Neuronal stem cell (in vitro differentiated cells): ENCODE measurements at regions not wholly inside any gene's neighbourhood (a gene's known extent, or its start where the extent isn't known, plus 50 kb on each side); places are given as distances from the start of the nearest gene placed in this dataset.
A peak's percentile ranks its signal among the peaks of the same experiment; 100 is the strongest.
"Not testable (repeated sequence)": the region's sequence is repeated elsewhere in the genome, so short reads cannot be mapped to it uniquely, and the experiment has no call there.

Experiments used
- DNase-seq: peaks from one replicate; pipeline ENCODE4 v3.0.0-alpha.2; 2013; ENCODE audit warnings: low spot score
- H2AFZ ChIP-seq: one replicate; pipeline ENCODE4 v1.6.1; 2013; ENCODE audit warnings: mild to moderate bottlenecking, low read length, inconsistent platforms
- H2AK5ac ChIP-seq: 2 replicates; pipeline ENCODE4 v1.6.1; 2013; ENCODE audit warnings: low read depth, mild to moderate bottlenecking, inconsistent platforms, low read length, moderate library complexity, mixed read lengths
- H2BK120ac ChIP-seq: 2 replicates; pipeline ENCODE4 v1.6.1; 2013; ENCODE audit warnings: low read depth, mild to moderate bottlenecking, inconsistent platforms, low read length, moderate library complexity, mixed read lengths
- H2BK12ac ChIP-seq: one replicate; pipeline ENCODE4 v1.6.1; 2013; ENCODE audit warnings: low read length, inconsistent platforms
- H2BK15ac ChIP-seq: 2 replicates; pipeline ENCODE4 v1.6.1; 2013; ENCODE audit warnings: mild to moderate bottlenecking, low read length, inconsistent platforms, mixed read lengths
- H2BK5ac ChIP-seq: one replicate; pipeline ENCODE4 v1.6.1; 2013; ENCODE audit warnings: inconsistent platforms, mild to moderate bottlenecking, low read length, moderate library complexity
- H3K14ac ChIP-seq: one replicate; pipeline ENCODE4 v1.6.1; 2013; ENCODE audit warnings: low read length, inconsistent platforms
- H3K18ac ChIP-seq: 2 replicates; pipeline ENCODE4 v1.6.1; 2013; ENCODE audit warnings: low read length, inconsistent platforms
- H3K23ac ChIP-seq: 2 replicates; pipeline ENCODE4 v1.6.1; 2013; ENCODE audit warnings: low read depth, mild to moderate bottlenecking, mixed read lengths, low read length, inconsistent platforms; ENCODE audit not compliant: poor library complexity
- H3K27ac ChIP-seq: replicated peaks from 3 replicates; pipeline ENCODE4 v1.5.1; 2013; ENCODE audit warnings: low read length, inconsistent platforms
- H3K27me3 ChIP-seq, 3 experiments: 2 replicates each; pipeline ENCODE4 v1.6.1; 2013; ENCODE audit warnings: low read length in 3 of 3, mild to moderate bottlenecking in 2 of 3, inconsistent platforms in 1 of 3, low read depth in 1 of 3, mixed read lengths in 1 of 3, moderate library complexity in 1 of 3; ENCODE audit not compliant: control insufficient read depth in 3 of 3, insufficient read depth in 3 of 3
- H3K36me3 ChIP-seq, 2 donors: replicated peaks in 1 of 2; 2 replicates each; pipeline ENCODE4 v1.6.1; 2013; ENCODE audit warnings: low read length in 2 of 2; ENCODE audit not compliant: control insufficient read depth in 2 of 2, insufficient read depth in 2 of 2
- H3K4ac ChIP-seq: 2 replicates; pipeline ENCODE4 v1.6.1; 2013; ENCODE audit warnings: inconsistent platforms, mild to moderate bottlenecking, low read length, moderate library complexity
- H3K4me1 ChIP-seq, 2 donors: 1 replicate in 1 of 2; 2 replicates in 1 of 2; pipeline ENCODE4 v1.6.1; 2013; ENCODE audit warnings: low read length in 2 of 2, low read depth in 1 of 2; ENCODE audit not compliant: control insufficient read depth in 2 of 2, insufficient read depth in 1 of 2
- H3K4me2 ChIP-seq: one replicate; pipeline ENCODE4 v1.6.1; 2013; ENCODE audit warnings: mild to moderate bottlenecking, low read length, inconsistent platforms; ENCODE audit not compliant: insufficient read depth, poor library complexity, severe bottlenecking
- H3K4me3 ChIP-seq, 2 donors: 2 replicates each; pipeline ENCODE4 v1.5.1; 2013; ENCODE audit warnings: low read length in 2 of 2, mild to moderate bottlenecking in 2 of 2, inconsistent platforms in 1 of 2, moderate library complexity in 1 of 2
- H3K79me1 ChIP-seq: one replicate; pipeline ENCODE4 v1.6.1; 2013; ENCODE audit warnings: low read depth, mild to moderate bottlenecking, inconsistent platforms, low read length, moderate library complexity
- H3K9ac ChIP-seq: one replicate; pipeline ENCODE4 v1.6.1; 2013; ENCODE audit warnings: mild to moderate bottlenecking, low read depth, low read length, inconsistent platforms; ENCODE audit not compliant: poor library complexity
- H3K9me3 ChIP-seq, 2 donors: replicated peaks in 1 of 2; 2 replicates each; pipeline versions ENCODE3 to v1.6.1; 2013; ENCODE audit warnings: low read length in 2 of 2, mild to moderate bottlenecking in 2 of 2, inconsistent platforms in 1 of 2, low read depth in 1 of 2, mixed read lengths in 1 of 2, moderate library complexity in 1 of 2; ENCODE audit not compliant: control insufficient read depth in 2 of 2, insufficient read depth in 1 of 2
- H4K8ac ChIP-seq: one replicate; pipeline ENCODE4 v1.6.1; 2013; ENCODE audit warnings: low read depth, mild to moderate bottlenecking, inconsistent platforms, low read length, moderate library complexity
- H4K91ac ChIP-seq: one replicate; pipeline ENCODE4 v1.6.1; 2013; ENCODE audit warnings: low read length, low read depth, mild to moderate bottlenecking, inconsistent platforms; ENCODE audit not compliant: poor library complexity
- whole genome bisulfite sequencing, 2 donors: extraction: QIAGEN DNeasy Blood & Tissue Kit; methylation state at CpG; one replicate each; pipeline ENCODE4 v1.1.7; 2013; ENCODE audit warnings: missing lambda C conversion rate in 2 of 2, mixed read lengths in 1 of 2; ENCODE audit not compliant: insufficient read length in 2 of 2, insufficient replicate concordance in 1 of 2; ENCODE audit errors: extremely low coverage in 2 of 2; 5-methylcytosine and 5-hydroxymethylcytosine counted together

- H3K79me1 ChIP-seq = no peaks in the 10 kb centered on the region
- H2BK5ac ChIP-seq = no peak overlapping the region
- no peak overlapping the region for H3K27ac ChIP-seq
- H2BK12ac ChIP-seq = no peak overlapping the region
- no peak overlapping the region for H2BK120ac ChIP-seq
- no peaks in the 10 kb centered on the region for H3K36me3 ChIP-seq
- peak overlapping the region; percentile 14 for H3K14ac ChIP-seq
- no peak overlapping the region for H3K23ac ChIP-seq
- H3K4ac ChIP-seq = no peak overlapping the region
- H3K4me3 ChIP-seq = no peak overlapping the region
- no peaks in the 10 kb centered on the region for H3K27me3 ChIP-seq
- H3K9ac ChIP-seq = no peak overlapping the region
- H3K9me3 ChIP-seq = no peaks in the 10 kb centered on the region
- no peak for DNase-seq
- no CpG with 5 or more reads among the region's 5 CpGs for WGBS, 2 donors
- H3K4me1 ChIP-seq = no peaks in the 10 kb centered on the region
- H4K8ac ChIP-seq = no peak overlapping the region
- H2BK15ac ChIP-seq = no peak overlapping the region
- no peak overlapping the region for H4K91ac ChIP-seq
- no peak overlapping the region for H2AK5ac ChIP-seq
- H3K4me2 ChIP-seq = no peak overlapping the region
- H2AFZ ChIP-seq = no peak overlapping the region
- no peak overlapping the region for H3K18ac ChIP-seq
Measured at GRCh38 chr2:183838295-183838694, 714.1 kb downstream of the NUP35 start.

- Histone ChIP-seq H2AFZ (no peak overlapping the region), H3K9ac (no peak overlapping the region), H3K4me2 (no peak overlapping the region), H3K4me3 (no peak overlapping the region), H3K4ac (no peak overlapping the region), H3K9me3 (no peaks in the 10 kb centered on the region), H2BK15ac (no peak overlapping the region), H3K36me3 (no peaks in the 10 kb centered on the region), H2AK5ac (no peak overlapping the region), H2BK5ac (no peak overlapping the region), H3K79me1 (no peaks in the 10 kb centered on the region), H3K4me1 (no peaks in the 10 kb centered on the region), H3K18ac (no peak overlapping the region), H4K8ac (no peak overlapping the region), H3K23ac (no peak overlapping the region), H3K27me3 (no peaks in the 10 kb centered on the region), H3K14ac (no peak overlapping the region), H4K91ac (no peak overlapping the region), H2BK120ac (no peak overlapping the region), H3K27ac (no peak overlapping the region), H2BK12ac (no peak overlapping the region)
- no peak for DNase-seq
- no CpG with 5 or more reads among the region's 4 CpGs for WGBS, 2 donors
Measured at GRCh38 chr2:183840061-183840584, 715.9 kb downstream of the NUP35 start.

- not testable (repeated sequence) for H3K23ac ChIP-seq, H2BK12ac ChIP-seq, H3K27me3 ChIP-seq, H4K8ac ChIP-seq, H3K4me2 ChIP-seq, H3K9me3 ChIP-seq, H2BK15ac ChIP-seq, H2AK5ac ChIP-seq, H2BK5ac ChIP-seq, H4K91ac ChIP-seq, H3K9ac ChIP-seq, H3K79me1 ChIP-seq, H3K4me3 ChIP-seq, H3K36me3 ChIP-seq, H3K27ac ChIP-seq, H3K4ac ChIP-seq, H3K14ac ChIP-seq, H2BK120ac ChIP-seq, H2AFZ ChIP-seq, H3K4me1 ChIP-seq, H3K18ac ChIP-seq, DNase-seq
- no CpG with 5 or more reads among the region's 11 CpGs for WGBS, 2 donors
Measured at GRCh38 chr2:183849826-183850225, 725.6 kb downstream of the NUP35 start.

- Histone ChIP-seq H3K4me1 (no peaks in the 10 kb centered on the region), H2BK120ac (no peak overlapping the region), H3K9ac (no peak overlapping the region), H2AFZ (no peak overlapping the region), H2AK5ac (no peak overlapping the region), H4K91ac (no peak overlapping the region), H3K18ac (no peak overlapping the region), H2BK5ac (no peak overlapping the region), H3K4me3 (no peak overlapping the region), H3K36me3 (no peaks in the 10 kb centered on the region), H3K27me3 (no peaks in the 10 kb centered on the region), H3K9me3 (no peaks in the 10 kb centered on the region), H3K79me1 (no peaks in the 10 kb centered on the region), H3K14ac (no peak overlapping the region), H3K27ac (no peak overlapping the region), H3K4me2 (no peak overlapping the region), H3K4ac (no peak overlapping the region), H2BK15ac (no peak overlapping the region), H2BK12ac (no peak overlapping the region), H3K23ac (no peak overlapping the region), H4K8ac (no peak overlapping the region)
- WGBS, 2 donors = no CpG with 5 or more reads among the region's 2 CpGs
- no peak for DNase-seq
Measured at GRCh38 chr2:183859129-183859528, 734.9 kb downstream of the NUP35 start.
